SU-DHL-6 (cell line): ENCODE measurements at regions not wholly inside any gene's neighbourhood (a gene's known extent, or its start where the extent isn't known, plus 50 kb on each side); places are given as distances from the start of the nearest gene placed in this dataset.
A peak's percentile ranks its signal among the peaks of the same experiment; 100 is the strongest.

ENCODE experiments used
- H2AFZ ChIP-seq: fragments of 200-600 bp; sonication (generic); 2 replicates; pipeline ENCODE4 v1.6.1; 2014; ENCODE audit warnings: low read depth, mild to moderate bottlenecking, moderate library complexity, mixed read lengths, antibody characterized with exemption, low read length; ENCODE audit not compliant: severe bottlenecking
- H3F3A ChIP-seq: fragments of 200-600 bp; shearing (Covaris generic); 2 replicates; pipeline ENCODE4 v1.6.0; 2016; ENCODE audit warnings: antibody characterized with exemption, mild to moderate bottlenecking; ENCODE audit not compliant: insufficient read depth
- H3K27ac ChIP-seq: fragments of 200-600 bp; sonication (generic); 2 replicates; pipeline ENCODE4 v1.5.1; 2016; ENCODE audit warnings: low read depth, mild to moderate bottlenecking, low read length, moderate library complexity, mixed read lengths
- H3K27me3 ChIP-seq: fragments of 200-600 bp; sonication (generic), shearing (Covaris generic); 2 replicates; pipeline ENCODE4 v1.6.0; 2014; ENCODE audit warnings: mild to moderate bottlenecking, low read length
- H3K36me3 ChIP-seq: fragments of 200-600 bp; sonication (generic); 2 replicates; pipeline ENCODE4 v1.6.1; 2014; ENCODE audit warnings: mild to moderate bottlenecking, low read length, mixed read lengths
- H3K4me2 ChIP-seq: fragments of 300-600, 200-600 bp; shearing (Covaris generic), sonication (generic); 2 replicates; pipeline ENCODE4 v1.6.0; 2014; ENCODE audit warnings: low read length, low read depth, mild to moderate bottlenecking; ENCODE audit not compliant: poor library complexity, severe bottlenecking
- H3K4me3 ChIP-seq: fragments of 200-600 bp; sonication (generic); 2 replicates; pipeline ENCODE4 v1.5.1; 2014; ENCODE audit warnings: antibody characterized with exemption, low read length, mild to moderate bottlenecking, mixed read lengths; ENCODE audit not compliant: insufficient read depth, poor library complexity, severe bottlenecking
- H3K79me2 ChIP-seq: fragments of 200-600 bp; sonication (generic); 2 replicates; pipeline ENCODE4 v1.6.1; 2014; ENCODE audit warnings: mild to moderate bottlenecking, low read length, moderate library complexity; ENCODE audit not compliant: insufficient read depth
- H3K9ac ChIP-seq: fragments of 200-600 bp; sonication (generic); 2 replicates; pipeline ENCODE4 v1.7.0; 2014; ENCODE audit warnings: mild to moderate bottlenecking, low read length
- H3K9me2 ChIP-seq: fragments of 200-600 bp; sonication (generic); replicated peaks from 2 replicates; pipeline ENCODE4 v1.6.1; 2014; ENCODE audit warnings: low read length; ENCODE audit not compliant: insufficient read depth
- H3K9me3 ChIP-seq: fragments of 200-600 bp; sonication (generic); 2 replicates; pipeline ENCODE4 v1.6.1; 2014; ENCODE audit warnings: low read length, mixed read lengths; ENCODE audit not compliant: insufficient read depth
- H4K20me1 ChIP-seq: fragments of 200-600 bp; sonication (generic); 2 replicates; pipeline ENCODE4 v1.6.1; 2014; ENCODE audit warnings: low read depth, mild to moderate bottlenecking, antibody characterized with exemption, low read length, moderate library complexity, mixed read lengths
- EZH2phosphoT487 ChIP-seq: fragments of 200-600 bp; sonication (generic), shearing (Covaris generic); conservative IDR thresholded peaks from 2 replicates; pipeline ENCODE4 v1.6.1; 2018; ENCODE audit warnings: mild to moderate bottlenecking, antibody characterized with exemption, low read length, moderate library complexity, mixed read lengths
- TF ChIP-seq, protein P1 (sequence below): fragments of 200-600 bp; sonication (generic); IDR thresholded peaks from one replicate; pipeline ENCODE4 v1.5.1; 2017; ENCODE audit warnings: antibody characterized with exemption, mild to moderate bottlenecking, low read length, moderate library complexity; ENCODE audit not compliant: insufficient read depth, poor library complexity, severe bottlenecking

DNA sequence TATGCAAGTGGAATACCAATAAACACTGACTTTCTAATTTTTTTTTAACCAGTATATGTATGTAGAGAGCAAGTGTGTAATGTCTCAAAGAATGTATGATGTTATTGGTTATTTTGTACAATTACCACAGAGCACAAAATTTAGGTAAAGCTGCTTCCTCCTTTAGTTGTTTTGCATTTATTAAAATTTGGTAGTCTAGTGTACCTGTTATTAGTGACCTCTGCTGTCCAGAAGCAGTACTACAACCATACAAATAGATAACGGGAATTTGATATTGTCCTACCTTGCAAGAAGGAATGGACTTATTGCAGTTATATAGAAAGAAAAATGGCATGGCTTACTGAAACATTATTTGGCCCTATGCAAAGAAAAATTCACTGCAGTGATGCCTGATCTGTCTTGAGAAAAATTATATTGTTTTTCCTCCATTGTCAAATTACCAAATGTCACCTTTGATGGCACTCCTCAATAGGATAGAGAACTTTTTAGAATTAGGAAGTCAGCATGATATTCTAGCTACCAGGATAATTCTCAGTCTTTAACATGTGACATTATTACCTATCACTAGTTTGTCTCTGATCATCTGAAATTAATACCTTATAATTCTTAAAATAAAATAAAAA, 153.9 kb upstream of the RMST start:
- Histone ChIP-seq H3F3A (no peaks in the 10 kb centered on the region), H3K4me3 (no peak overlapping the region), H2AFZ (no peak overlapping the region), H3K9ac (no peak overlapping the region), H3K9me3 (no peaks in the 10 kb centered on the region), H3K79me2 (no peaks in the 10 kb centered on the region), H3K4me2 (no peak overlapping the region), H3K36me3 (no peaks in the 10 kb centered on the region), H4K20me1 (no peaks in the 10 kb centered on the region; the same call in 1 of the 2 replicates), H3K27ac (no peak overlapping the region), H3K27me3 (no peaks in the 10 kb centered on the region), H3K9me2 (no peaks in the 10 kb centered on the region)
- TF ChIP-seq EZH2phosphoT487: no peak
- TF ChIP-seq, protein P1, sequence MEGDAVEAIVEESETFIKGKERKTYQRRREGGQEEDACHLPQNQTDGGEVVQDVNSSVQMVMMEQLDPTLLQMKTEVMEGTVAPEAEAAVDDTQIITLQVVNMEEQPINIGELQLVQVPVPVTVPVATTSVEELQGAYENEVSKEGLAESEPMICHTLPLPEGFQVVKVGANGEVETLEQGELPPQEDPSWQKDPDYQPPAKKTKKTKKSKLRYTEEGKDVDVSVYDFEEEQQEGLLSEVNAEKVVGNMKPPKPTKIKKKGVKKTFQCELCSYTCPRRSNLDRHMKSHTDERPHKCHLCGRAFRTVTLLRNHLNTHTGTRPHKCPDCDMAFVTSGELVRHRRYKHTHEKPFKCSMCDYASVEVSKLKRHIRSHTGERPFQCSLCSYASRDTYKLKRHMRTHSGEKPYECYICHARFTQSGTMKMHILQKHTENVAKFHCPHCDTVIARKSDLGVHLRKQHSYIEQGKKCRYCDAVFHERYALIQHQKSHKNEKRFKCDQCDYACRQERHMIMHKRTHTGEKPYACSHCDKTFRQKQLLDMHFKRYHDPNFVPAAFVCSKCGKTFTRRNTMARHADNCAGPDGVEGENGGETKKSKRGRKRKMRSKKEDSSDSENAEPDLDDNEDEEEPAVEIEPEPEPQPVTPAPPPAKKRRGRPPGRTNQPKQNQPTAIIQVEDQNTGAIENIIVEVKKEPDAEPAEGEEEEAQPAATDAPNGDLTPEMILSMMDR: peak; percentile 53

GRCh38 chr12:97309921-97310320, 152.7 kb upstream of the RMST start:
- Histone ChIP-seq H3K9me2 (no peaks in the 10 kb centered on the region), H3K9me3 (no peaks in the 10 kb centered on the region), H2AFZ (no peak overlapping the region), H3K4me3 (no peak overlapping the region), H4K20me1 (no peaks in the 10 kb centered on the region), H3F3A (no peaks in the 10 kb centered on the region), H3K79me2 (no peaks in the 10 kb centered on the region), H3K4me2 (no peak overlapping the region), H3K9ac (no peak overlapping the region), H3K36me3 (no peaks in the 10 kb centered on the region), H3K27me3 (no peaks in the 10 kb centered on the region), H3K27ac (no peak overlapping the region)
- TF ChIP-seq, protein P1: no peak
- TF ChIP-seq EZH2phosphoT487: no peak

- Histone ChIP-seq H3K9me2 (no peaks in the 10 kb centered on the region), H4K20me1 (no peaks in the 10 kb centered on the region), H2AFZ (no peak overlapping the region), H3F3A (no peaks in the 10 kb centered on the region), H3K79me2 (no peaks in the 10 kb centered on the region), H3K4me3 (no peak overlapping the region), H3K4me2 (no peak overlapping the region), H3K36me3 (no peaks in the 10 kb centered on the region), H3K9ac (no peak overlapping the region), H3K27me3 (no peaks in the 10 kb centered on the region), H3K27ac (no peak overlapping the region), H3K9me3 (no peaks in the 10 kb centered on the region)
- TF ChIP-seq, protein P1: no peak
- TF ChIP-seq EZH2phosphoT487: no peak
Observed at GRCh38 chr12:97312570-97313135, 150.0 kb upstream of the RMST start.
